ENCODE measurements at regions not wholly inside any gene's neighbourhood (a gene's known extent, or its start where the extent isn't known, plus 50 kb on each side); places are given as distances from the start of the nearest gene placed in this dataset.

DNA sequence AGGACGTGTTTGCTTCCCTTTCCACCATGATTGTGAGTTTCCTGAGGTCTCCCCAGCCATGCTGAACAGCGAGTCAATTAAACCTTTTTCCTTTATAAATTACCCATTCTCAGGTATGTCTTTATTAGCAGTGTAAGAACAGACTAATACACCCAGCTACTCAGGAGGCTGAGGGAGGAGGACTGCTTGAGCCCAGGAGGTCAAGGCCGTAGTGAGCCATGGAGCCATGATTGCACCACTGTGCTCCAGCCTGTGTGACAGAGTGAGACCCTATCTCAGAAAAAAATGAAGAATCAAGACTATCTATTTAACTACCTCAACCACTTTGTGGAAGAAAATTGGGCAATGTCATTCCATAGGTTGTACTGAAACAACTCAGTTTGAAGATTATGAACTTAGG is 54.6 kb upstream of the SEC16B start (continued):
- TF ChIP-seq KDM1A (IDR thresholded peaks at IDR 0.05) (no peak), GABPA (tag; conservative IDR thresholded peaks at IDR 0.05; ENCODE audit: low read depth) (no peak), CBFB (CRISPR knock-in tag; IDR thresholded peaks at IDR 0.05) (no peak), ZNF436 (CRISPR knock-in tag; IDR thresholded peaks at IDR 0.05) (no peak), PURB (CRISPR knock-in tag; IDR thresholded peaks at IDR 0.05; ENCODE audit: low read depth) (no peak), HMGN3 (IDR thresholded peaks at IDR 0.05; ENCODE audit: borderline replicate concordance, extremely low read depth, insufficient read length, low read depth, low read length) (no peak), PHF20 (IDR thresholded peaks at IDR 0.05; ENCODE audit: partially characterized antibody) (no peak)
- TF ChIP-seq, protein P1, sequence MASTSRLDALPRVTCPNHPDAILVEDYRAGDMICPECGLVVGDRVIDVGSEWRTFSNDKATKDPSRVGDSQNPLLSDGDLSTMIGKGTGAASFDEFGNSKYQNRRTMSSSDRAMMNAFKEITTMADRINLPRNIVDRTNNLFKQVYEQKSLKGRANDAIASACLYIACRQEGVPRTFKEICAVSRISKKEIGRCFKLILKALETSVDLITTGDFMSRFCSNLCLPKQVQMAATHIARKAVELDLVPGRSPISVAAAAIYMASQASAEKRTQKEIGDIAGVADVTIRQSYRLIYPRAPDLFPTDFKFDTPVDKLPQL (IDR thresholded peaks at IDR 0.05; ENCODE audit: extremely low read depth, insufficient read length), result no peak

- H3K9me1 ChIP-seq (ENCODE audit: control insufficient read depth, insufficient read depth, low read length), result no peaks in the 10 kb centered on the region
- no peak overlapping the region for H3K27ac ChIP-seq (ENCODE audit: extremely low read depth, low read depth, low read length)
- intact Hi-C loops (cut with micrococcal nuclease) (no loop called here), in situ Hi-C loops (cut with MboI) (no loop called here)
- no TSS peak for BruUV-seq (replicated peaks)
- no peaks in the 10 kb centered on the region for H4K20me1 ChIP-seq (replicated peaks; ENCODE audit: control insufficient read depth, insufficient read depth, low read length)
- ChIA-PET CTCF (ENCODE audit: low intra/inter-chr PET ratio) (no interaction called here), POLR2A (no interaction called here)
- no peak overlapping the region for H3K9ac ChIP-seq (ENCODE audit: insufficient read depth in 1 of 2, low read depth in 2 of 2, low read length in 2 of 2)
- no peak for DNase-seq (ENCODE audit: extremely low read depth in 1 of 4, low spot score in 3 of 4)
- H3K9me3 ChIP-seq (replicated peaks; ENCODE audit: control insufficient read depth, insufficient read depth, low read depth, low read length), result no peaks in the 10 kb centered on the region
- TF ChIP-seq HOXB6 (CRISPR knock-in tag; IDR thresholded peaks at IDR 0.05; ENCODE audit: borderline replicate concordance) (no peak), FOXA3 (CRISPR knock-in tag; conservative IDR thresholded peaks at IDR 0.05 in 1 of 2, IDR thresholded peaks at IDR 0.05 in 1 of 2) (no peak), RBM39 (optimal IDR thresholded peaks at IDR 0.05; ENCODE audit: low read depth, low read length) (no peak), U2AF1 (optimal IDR thresholded peaks at IDR 0.05; ENCODE audit: low read depth, low read length) (no peak), SIX5 (IDR thresholded peaks at IDR 0.05; ENCODE audit: borderline replicate concordance in 1 of 2, insufficient read depth in 1 of 2, low read depth in 1 of 2, low read length in 2 of 2) (no peak), CBX3 (IDR thresholded peaks at IDR 0.05; ENCODE audit: borderline replicate concordance in 1 of 2, low read length in 2 of 2) (no peak)
- TF ChIP-seq, protein P2, sequence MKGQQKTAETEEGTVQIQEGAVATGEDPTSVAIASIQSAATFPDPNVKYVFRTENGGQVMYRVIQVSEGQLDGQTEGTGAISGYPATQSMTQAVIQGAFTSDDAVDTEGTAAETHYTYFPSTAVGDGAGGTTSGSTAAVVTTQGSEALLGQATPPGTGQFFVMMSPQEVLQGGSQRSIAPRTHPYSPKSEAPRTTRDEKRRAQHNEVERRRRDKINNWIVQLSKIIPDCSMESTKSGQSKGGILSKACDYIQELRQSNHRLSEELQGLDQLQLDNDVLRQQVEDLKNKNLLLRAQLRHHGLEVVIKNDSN (CRISPR knock-in tag; IDR thresholded peaks at IDR 0.05), result no peak
- ATAC-seq, result no peak
- H3K79me2 ChIP-seq (ENCODE audit: control insufficient read depth, insufficient read depth, low read length), result no peaks in the 10 kb centered on the region
- no peaks in the 10 kb centered on the region for H3K4me1 ChIP-seq (replicated peaks in 1 of 2; ENCODE audit: control insufficient read depth in 2 of 2, insufficient read depth in 2 of 2, low read length in 2 of 2)
- no peaks in the 10 kb centered on the region for H3K27me3 ChIP-seq (ENCODE audit: control insufficient read depth in 2 of 2, insufficient read depth in 2 of 2, low read length in 2 of 2)
- FAIRE-seq, result no peak
- H2AFZ ChIP-seq (ENCODE audit: low read depth, low read length), result no peak overlapping the region
- WGBS (ENCODE audit: insufficient coverage, low coverage, missing lambda C conversion rate), result under 1% methylated on average over 9 of the region's 9 CpGs
- no peaks in the 10 kb centered on the region for H3K36me3 ChIP-seq (ENCODE audit: control insufficient read depth, insufficient read depth, low read length)
- no peak overlapping the region for H3K4me3 ChIP-seq
- no peak overlapping the region for H3K4me2 ChIP-seq (ENCODE audit: insufficient read depth, low read length)
These were observed 55.9 kb upstream of the SEC16B start for GRCh38 chr1:178025613-178026356.
